PC-3 (cell line): ENCODE measurements at regions not wholly inside any gene's neighbourhood (a gene's known extent, or its start where the extent isn't known, plus 50 kb on each side); places are given as distances from the start of the nearest gene placed in this dataset.

Experiments used
- EZH2phosphoT487 ChIP-seq: fragments of 300-600 bp; sonication (generic); IDR thresholded peaks from 2 replicates; pipeline ENCODE4 v1.6.1; 2018; ENCODE audit warnings: mild to moderate bottlenecking, antibody characterized with exemption, low read length, borderline replicate concordance
- TF ChIP-seq, protein P1 (sequence below): fragments of 300-600 bp; sonication (generic); conservative IDR thresholded peaks from 2 replicates; pipeline ENCODE4 v1.5.1; 2017; ENCODE audit warnings: antibody characterized with exemption, low read depth, mild to moderate bottlenecking, low read length

- TF ChIP-seq, protein P1, sequence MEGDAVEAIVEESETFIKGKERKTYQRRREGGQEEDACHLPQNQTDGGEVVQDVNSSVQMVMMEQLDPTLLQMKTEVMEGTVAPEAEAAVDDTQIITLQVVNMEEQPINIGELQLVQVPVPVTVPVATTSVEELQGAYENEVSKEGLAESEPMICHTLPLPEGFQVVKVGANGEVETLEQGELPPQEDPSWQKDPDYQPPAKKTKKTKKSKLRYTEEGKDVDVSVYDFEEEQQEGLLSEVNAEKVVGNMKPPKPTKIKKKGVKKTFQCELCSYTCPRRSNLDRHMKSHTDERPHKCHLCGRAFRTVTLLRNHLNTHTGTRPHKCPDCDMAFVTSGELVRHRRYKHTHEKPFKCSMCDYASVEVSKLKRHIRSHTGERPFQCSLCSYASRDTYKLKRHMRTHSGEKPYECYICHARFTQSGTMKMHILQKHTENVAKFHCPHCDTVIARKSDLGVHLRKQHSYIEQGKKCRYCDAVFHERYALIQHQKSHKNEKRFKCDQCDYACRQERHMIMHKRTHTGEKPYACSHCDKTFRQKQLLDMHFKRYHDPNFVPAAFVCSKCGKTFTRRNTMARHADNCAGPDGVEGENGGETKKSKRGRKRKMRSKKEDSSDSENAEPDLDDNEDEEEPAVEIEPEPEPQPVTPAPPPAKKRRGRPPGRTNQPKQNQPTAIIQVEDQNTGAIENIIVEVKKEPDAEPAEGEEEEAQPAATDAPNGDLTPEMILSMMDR: no peak
- TF ChIP-seq EZH2phosphoT487: no peak
These were observed 412.4 kb downstream of the FOXG1 start for GRCh38 chr14:29178971-29179370.
